HEK293T (cell line): ENCODE measurements at regions not wholly inside any gene's neighbourhood (a gene's known extent, or its start where the extent isn't known, plus 50 kb on each side); places are given as distances from the start of the nearest gene placed in this dataset.

Experiments used
- CTCF ChIA-PET: fragments of 350-600 bp; formaldehyde crosslinking; extraction: SDS; loops from one replicate; lab custom pipeline; 2021; ENCODE audit warnings: antibody characterized with exemption, inconsistent platforms; lab: Yijun Ruan, JAX
- POLR2A ChIA-PET: fragments of 350-600 bp; formaldehyde crosslinking; extraction: SDS; loops from one replicate; lab custom pipeline; 2020; ENCODE audit warnings: antibody characterized with exemption, inconsistent platforms; lab: Yijun Ruan, JAX
- DNase-seq: peaks from one replicate; pipeline ENCODE4 v3.0.0; 2012; ENCODE audit warnings: mixed read lengths; ENCODE audit errors: extremely low spot score
- ARNT ChIP-seq: fragments of 450-650 bp; IDR thresholded peaks from 2 replicates; pipeline ENCODE4 v1.6.1; 2017; ENCODE audit warnings: mild to moderate bottlenecking
- BHLHE40 ChIP-seq: fragments of 450-650 bp; IDR thresholded peaks from 2 replicates; pipeline ENCODE4 v1.6.1; 2016; ENCODE audit warnings: mild to moderate bottlenecking, moderate library complexity, borderline replicate concordance
- CTBP1 ChIP-seq: fragments of 450-650 bp; IDR thresholded peaks from 2 replicates; pipeline ENCODE4 v1.6.1; 2016; ENCODE audit warnings: borderline replicate concordance
- ELF4 ChIP-seq: fragments of 450-650 bp; IDR thresholded peaks from 2 replicates; pipeline ENCODE4 v1.6.1; 2017; ENCODE audit warnings: antibody characterized with exemption
- FOXA1 ChIP-seq: fragments of 450-650 bp; IDR thresholded peaks from 2 replicates; pipeline ENCODE4 v1.6.1; 2016; ENCODE audit warnings: mild to moderate bottlenecking
- FOXK2 ChIP-seq: fragments of 450-650 bp; IDR thresholded peaks from 2 replicates; pipeline ENCODE4 v1.6.1; 2016; ENCODE audit warnings: mild to moderate bottlenecking
- FOXM1 ChIP-seq: fragments of 450-650 bp; IDR thresholded peaks from 2 replicates; pipeline ENCODE4 v1.6.1; 2017; ENCODE audit warnings: mild to moderate bottlenecking, borderline replicate concordance
- HDGF ChIP-seq: fragments of 450-650 bp; IDR thresholded peaks from 2 replicates; pipeline ENCODE4 v1.6.1; 2017; ENCODE audit warnings: antibody characterized with exemption, borderline replicate concordance
- L3MBTL2 ChIP-seq: fragments of 450-650 bp; conservative IDR thresholded peaks from 2 replicates; pipeline ENCODE4 v1.6.1; 2016; ENCODE audit warnings: mild to moderate bottlenecking
- LEF1 ChIP-seq: fragments of 450-650 bp; IDR thresholded peaks from 2 replicates; pipeline ENCODE4 v1.6.1; 2017; ENCODE audit warnings: mild to moderate bottlenecking, borderline replicate concordance
- NFRKB ChIP-seq: fragments of 450-650 bp; IDR thresholded peaks from 2 replicates; pipeline ENCODE4 v1.6.1; 2016; ENCODE audit warnings: mild to moderate bottlenecking, moderate library complexity
- PKNOX1 ChIP-seq: fragments of 450-650 bp; IDR thresholded peaks from 2 replicates; pipeline ENCODE4 v1.6.1; 2016
- SP1 ChIP-seq: fragments of 450-650 bp; IDR thresholded peaks from 2 replicates; pipeline ENCODE4 v1.6.1; 2017
- SUZ12 ChIP-seq: fragments of 450-650 bp; IDR thresholded peaks from 2 replicates; pipeline ENCODE4 v1.6.1; 2016; ENCODE audit warnings: mild to moderate bottlenecking
- TARDBP ChIP-seq: fragments of 450-650 bp; IDR thresholded peaks from 2 replicates; pipeline ENCODE4 v1.6.1; 2016
- ZNF384 ChIP-seq: fragments of 450-650 bp; IDR thresholded peaks from 2 replicates; pipeline ENCODE4 v1.6.1; 2016

GRCh38 chr6:133698272-133698671, 190.6 kb upstream of the TCF21 start:
- TF ChIP-seq FOXK2 (no peak), BHLHE40 (no peak), SP1 (no peak), SUZ12 (no peak), LEF1 (no peak), FOXM1 (no peak), ARNT (no peak), ZNF384 (no peak), L3MBTL2 (no peak)
- DNase-seq, result no peak
- ChIA-PET POLR2A (no interaction called here), CTCF (no interaction called here)

- TF ChIP-seq FOXK2, result no peak
- no peak for TF ChIP-seq ELF4
- TF ChIP-seq ZNF384, result no peak
- no peak for TF ChIP-seq BHLHE40
- TF ChIP-seq NFRKB, result no peak
- TF ChIP-seq TARDBP, result no peak
- no peak for TF ChIP-seq FOXA1
- no peak for TF ChIP-seq PKNOX1
- TF ChIP-seq ARNT, result no peak
- TF ChIP-seq HDGF, result no peak
- TF ChIP-seq L3MBTL2, result no peak
- TF ChIP-seq SP1, result no peak
- POLR2A ChIA-PET, result no interaction called here
- DNase-seq, result no peak
- CTCF ChIA-PET, result no interaction called here
Observed at GRCh38 chr6:133699741-133700385, 189.1 kb upstream of the TCF21 start.

GRCh38 chr6:133701633-133702331, 187.1 kb upstream of the TCF21 start:
- no peak for TF ChIP-seq TARDBP
- no peak for TF ChIP-seq CTBP1

GRCh38 chr6:133704371-133704770, 184.5 kb upstream of the TCF21 start:
- no peak for DNase-seq
- POLR2A ChIA-PET, result no interaction called here
- TF ChIP-seq PKNOX1 (no peak), CTBP1 (no peak), TARDBP (no peak), BHLHE40 (no peak), FOXK2 (no peak), SP1 (no peak), FOXA1 (no peak), SUZ12 (no peak), ELF4 (no peak)
- CTCF ChIA-PET, result no interaction called here

More at GRCh38 chr6:133701633-133702331, 187.1 kb upstream of the TCF21 start:
- POLR2A ChIA-PET, result no interaction called here
- CTCF ChIA-PET, result no interaction called here
- DNase-seq, result no peak

- DNase-seq, result no peak
- CTCF ChIA-PET, result no interaction called here
- no peak for TF ChIP-seq LEF1
- no peak for TF ChIP-seq NFRKB
- no peak for TF ChIP-seq FOXK2
- no peak for TF ChIP-seq ZNF384
- no peak for TF ChIP-seq ELF4
- no peak for TF ChIP-seq TARDBP
- no peak for TF ChIP-seq BHLHE40
- TF ChIP-seq HDGF, result no peak
- TF ChIP-seq FOXA1, result no peak
- no peak for TF ChIP-seq PKNOX1
- no peak for TF ChIP-seq L3MBTL2
- TF ChIP-seq SUZ12, result no peak
- TF ChIP-seq FOXM1, result no peak
- TF ChIP-seq CTBP1, result no peak
- no peak for TF ChIP-seq SP1
- TF ChIP-seq ARNT, result no peak
- POLR2A ChIA-PET, result no interaction called here
Observed at GRCh38 chr6:133705066-133705465, 183.8 kb upstream of the TCF21 start.

GRCh38 chr6:133705731-133706130, 183.2 kb upstream of the TCF21 start:
- CTCF ChIA-PET, result no interaction called here
- POLR2A ChIA-PET, result no interaction called here

More at GRCh38 chr6:133705731-133706130, 183.2 kb upstream of the TCF21 start:
- TF ChIP-seq ARNT (no peak), NFRKB (no peak), ELF4 (no peak), LEF1 (no peak), L3MBTL2 (no peak), CTBP1 (no peak), FOXM1 (no peak), TARDBP (no peak), SP1 (no peak), FOXA1 (no peak), FOXK2 (no peak), SUZ12 (no peak), HDGF (no peak), ZNF384 (no peak), BHLHE40 (no peak), PKNOX1 (no peak)
- DNase-seq, result no peak
